GM12878 (cell line): ENCODE measurements at regions not wholly inside any gene's neighbourhood (a gene's known extent, or its start where the extent isn't known, plus 50 kb on each side); places are given as distances from the start of the nearest gene placed in this dataset.

Experiments
- ATAC-seq: fragments of 200-7000 bp; cut with Tn5 transposase; 3 replicates; pipeline ENCODE4 v1.9.1; 2020; ENCODE audit warnings: mild to moderate bottlenecking, moderate library complexity
- BruUV-seq: library from RNA; stranded (reverse); fragments of 400-500 nt; replicated peaks from 2 replicates; lab custom pipeline; 2021; lab: Mats Ljungman, UMichigan
- CTCF ChIA-PET: fragments of 300-600 bp; sonication (Branson Sonifier 250); formaldehyde crosslinking; extraction: SDS; loops from one replicate; lab custom pipeline; 2021; ENCODE audit warnings: inconsistent platforms; lab: Yijun Ruan, JAX
- POLR2A ChIA-PET: fragments of 350-600 bp; formaldehyde crosslinking; extraction: SDS; loops from one replicate; lab custom pipeline; 2021; ENCODE audit warnings: inconsistent platforms; lab: Charles Lee
- RAD21 ChIA-PET: fragments of 300-600 bp; sonication (Branson Sonifier 250); formaldehyde crosslinking; loops from one replicate; lab custom pipeline; 2023; ENCODE audit warnings: antibody characterized with exemption; ENCODE audit not compliant: unreplicated experiment; lab: Charles Lee
- SMC1A ChIA-PET: fragments of 300-600 bp; sonication (Branson Sonifier 250); formaldehyde crosslinking; loops from one replicate; lab custom pipeline; 2023; ENCODE audit not compliant: unreplicated experiment, uncharacterized antibody; lab: Charles Lee
- DNase-seq: peaks from one replicate; pipeline ENCODE4 v3.0.0-alpha.2; 2011; ENCODE audit warnings: low read depth, low spot score
- FAIRE-seq: peaks from 3 replicates; lab custom pipeline; 2011; peaks lifted over from hg19 to GRCh38; lab: Jason Lieb, UNC
- H2AFZ ChIP-seq: 2 replicates; pipeline ENCODE4 v1.6.0; 2011; ENCODE audit warnings: low read depth, low read length, control low read depth; ENCODE audit not compliant: control insufficient read depth
- H3K27ac ChIP-seq: 2 replicates; pipeline ENCODE4 v1.5.1; 2011; ENCODE audit warnings: control low read depth; ENCODE audit not compliant: control insufficient read depth, insufficient read depth
- H3K27me3 ChIP-seq, 2 experiments: replicated peaks in 1 of 2; 2 replicates each; pipeline versions ENCODE4 v1.6.0 to v1.6.1; 2011; ENCODE audit warnings: low read length in 1 of 2; ENCODE audit not compliant: control insufficient read depth in 2 of 2, insufficient read depth in 2 of 2
- H3K36me3 ChIP-seq, 2 experiments: 2 replicates each; pipeline ENCODE4 v1.5.1; 2011; ENCODE audit warnings: low read length in 1 of 2; ENCODE audit not compliant: control insufficient read depth in 2 of 2, insufficient read depth in 2 of 2
- H3K4me1 ChIP-seq: 2 replicates; pipeline ENCODE4 v1.6.1; 2011; ENCODE audit warnings: mild to moderate bottlenecking, low read length, moderate library complexity, mixed read lengths; ENCODE audit not compliant: control insufficient read depth, insufficient read depth
- H3K4me2 ChIP-seq: 2 replicates; pipeline ENCODE4 v1.6.0; 2011; ENCODE audit warnings: control low read depth; ENCODE audit not compliant: control insufficient read depth, insufficient read depth
- H3K4me3 ChIP-seq: fragments of 200-600 bp; sonication (generic); 2 replicates; pipeline ENCODE4 v1.5.1; 2016
- H3K79me2 ChIP-seq: 2 replicates; pipeline ENCODE4 v1.6.0; 2011; ENCODE audit warnings: low read length; ENCODE audit not compliant: control insufficient read depth, insufficient read depth
- H3K9ac ChIP-seq: 2 replicates; pipeline ENCODE4 v1.8.0; 2011; ENCODE audit warnings: low read length, control low read depth, mixed read lengths; ENCODE audit not compliant: control insufficient read depth, insufficient read depth
- H3K9me3 ChIP-seq: replicated peaks from 3 replicates; pipeline ENCODE4 v1.5.1; 2011; ENCODE audit warnings: mild to moderate bottlenecking, low read length; ENCODE audit not compliant: control insufficient read depth, insufficient read depth
- H4K20me1 ChIP-seq: 2 replicates; pipeline ENCODE4 v1.6.0; 2011; ENCODE audit not compliant: control insufficient read depth, insufficient read depth
- BACH1 ChIP-seq: fragments of 450-650 bp; IDR thresholded peaks from 2 replicates; pipeline ENCODE4 v1.6.1; 2017; ENCODE audit warnings: mild to moderate bottlenecking, borderline replicate concordance
- BMI1 ChIP-seq: fragments of 450-650 bp; IDR thresholded peaks from 2 replicates; pipeline ENCODE4 v1.6.1; 2016; ENCODE audit warnings: mild to moderate bottlenecking, moderate library complexity, borderline replicate concordance
- CEBPZ ChIP-seq: fragments of 150-350 bp; IDR thresholded peaks from 2 replicates; pipeline ENCODE4 v1.6.1; 2016; ENCODE audit warnings: low read depth, low read length
- WGBS: methylation state at CpG from one replicate; pipeline ENCODE4 v1.1.6; 2016; ENCODE audit warnings: low lambda C conversion rate; ENCODE audit not compliant: insufficient replicate concordance, insufficient coverage; ENCODE audit errors: missing lambda C conversion rate; 5-methylcytosine and 5-hydroxymethylcytosine counted together
- in situ Hi-C: fragments of 300-500 bp; cut with MboI; formaldehyde crosslinking; loops from 9 replicates; pipeline ENCODE4 v1.14.3; 2018; ENCODE audit warnings: mixed read lengths
- intact Hi-C: fragments of 100-400 bp; cut with micrococcal nuclease; formaldehyde crosslinking; loops from one replicate; pipeline ENCODE4 v1.14.2; 2022; ENCODE audit not compliant: unreplicated experiment

GRCh38 chr1:232186931-232187330 lies 443.0 kb downstream of the SIPA1L2 start:
- in situ Hi-C loops: no loop called here
- FAIRE-seq (no peak), DNase-seq (no peak), ATAC-seq (no peak)
- RAD21 ChIA-PET: no interaction called here
- Histone ChIP-seq H3K4me1 (no peaks in the 10 kb centered on the region), H3K9ac (no peak overlapping the region), H3K79me2 (no peaks in the 10 kb centered on the region), H2AFZ (no peak overlapping the region), H4K20me1 (no peaks in the 10 kb centered on the region), H3K27me3 (no peaks in the 10 kb centered on the region), H3K36me3 (no peaks in the 10 kb centered on the region), H3K9me3 (no peaks in the 10 kb centered on the region; the same call in 2 of the 3 replicates), H3K4me3 (no peak overlapping the region), H3K27ac (no peak overlapping the region), H3K4me2 (no peak overlapping the region)
- TF ChIP-seq BACH1 (no peak), CEBPZ (no peak), BMI1 (no peak)
- no TSS peak for BruUV-seq
- SMC1A ChIA-PET: no interaction called here
- CTCF ChIA-PET: no interaction called here
- intact Hi-C loops: no loop called here
- POLR2A ChIA-PET: no interaction called here
- 0% methylated on average over 3 of the region's 3 CpGs for WGBS
